K562 (cell line): ENCODE measurements at regions not wholly inside any gene's neighbourhood (a gene's known extent, or its start where the extent isn't known, plus 50 kb on each side); places are given as distances from the start of the nearest gene placed in this dataset.

Experiments used
- BHLHE40 ChIP-seq: IDR thresholded peaks from 2 replicates; pipeline ENCODE4 v1.6.1; 2011; ENCODE audit warnings: low read length, improper control_type of control experiment
- CBX2 ChIP-seq: fragments of 200-600 bp; sonication (generic); IDR thresholded peaks from one replicate; pipeline ENCODE4 v1.6.1; 2012; ENCODE audit warnings: mild to moderate bottlenecking, low read length, inconsistent platforms; ENCODE audit not compliant: insufficient read depth, poor library complexity, severe bottlenecking
- CTCFL ChIP-seq: IDR thresholded peaks from 2 replicates; pipeline ENCODE4 v1.6.1; 2011; ENCODE audit warnings: borderline replicate concordance, low read depth, mild to moderate bottlenecking, moderate library complexity, low read length; ENCODE audit not compliant: insufficient read depth, poor library complexity, severe bottlenecking
- CUX1 ChIP-seq: fragments of 200-800 bp; sonication (Bioruptor generic); IDR thresholded peaks from 2 replicates; pipeline ENCODE4 v1.6.1; 2016; ENCODE audit warnings: missing genetic modification characterization, missing compliant biosample characterization
- FOXM1 ChIP-seq, 2 experiments: fragments of 450-650 bp in 1 of 2; sonication (generic) in 1 of 2; formaldehyde crosslinking in 1 of 2; IDR thresholded peaks; 2 replicates each; pipeline versions ENCODE4 v1.6.1 to v1.9.0; 2017 to 2022; ENCODE audit warnings: low read depth in 2 of 2, mild to moderate bottlenecking in 2 of 2, missing genetic modification reagents in 1 of 2, moderate library complexity in 1 of 2
- HOMEZ ChIP-seq: fragments of 250-450 bp; sonication (Bioruptor Pico); IDR thresholded peaks from 2 replicates; pipeline ENCODE4 v1.4.0; 2020; ENCODE audit warnings: mild to moderate bottlenecking, moderate library complexity
- JUNB ChIP-seq: fragments of 450-650 bp; formaldehyde crosslinking; conservative IDR thresholded peaks from 2 replicates; pipeline ENCODE4 v1.4.0; 2020; ENCODE audit warnings: mild to moderate bottlenecking
- LEF1 ChIP-seq: fragments of 450-650 bp; IDR thresholded peaks from 2 replicates; pipeline ENCODE4 v1.6.1; 2016; ENCODE audit warnings: mild to moderate bottlenecking
- MCM7 ChIP-seq, 2 experiments: fragments of 450-650 bp; IDR thresholded peaks; 2 replicates each; pipeline ENCODE4 v1.6.1; 2016 to 2018
- NCOA2 ChIP-seq, 2 experiments: fragments of 450-650 bp; IDR thresholded peaks; 2 replicates each; pipeline ENCODE4 v1.6.1; 2018; ENCODE audit warnings: mild to moderate bottlenecking in 2 of 2, moderate library complexity in 1 of 2; ENCODE audit not compliant: partially characterized antibody in 2 of 2
- NR4A1 ChIP-seq, 2 experiments: fragments of 250-450 bp in 1 of 2; fragments of 450-650 bp in 1 of 2; sonication (Bioruptor Pico) in 1 of 2; IDR thresholded peaks; 2 replicates each; pipeline versions ENCODE4 v1.4.0 to v1.6.1; 2016 to 2020; ENCODE audit warnings: mild to moderate bottlenecking in 2 of 2, missing compliant biosample characterization in 1 of 2, missing genetic modification characterization in 1 of 2, moderate library complexity in 1 of 2
- POLR2H ChIP-seq: IDR thresholded peaks from 2 replicates; pipeline ENCODE4 v1.6.1; 2016; ENCODE audit warnings: missing genetic modification characterization, low read depth, mild to moderate bottlenecking, control low read depth, missing compliant biosample characterization, moderate library complexity
- PTBP1 ChIP-seq: fragments of 200-400 bp; formaldehyde crosslinking; IDR thresholded peaks from 2 replicates; pipeline ENCODE4 v1.6.1; 2017; ENCODE audit warnings: low read depth, low read length
- RBM22 ChIP-seq: fragments of 200-400 bp; formaldehyde crosslinking; IDR thresholded peaks from 2 replicates; pipeline ENCODE4 v1.6.1; 2018; ENCODE audit warnings: low read length, low read depth; ENCODE audit not compliant: poor library complexity, severe bottlenecking
- RFX5 ChIP-seq: IDR thresholded peaks from 2 replicates; pipeline ENCODE4 v1.6.1; 2011; ENCODE audit warnings: low read depth, mild to moderate bottlenecking, improper control_type of control experiment, low read length
- SOX6 ChIP-seq: fragments of 450-650 bp; IDR thresholded peaks from 2 replicates; pipeline ENCODE4 v1.6.1; 2014; ENCODE audit warnings: mild to moderate bottlenecking
- TGIF2 ChIP-seq: sonication (generic); formaldehyde crosslinking; IDR thresholded peaks from 2 replicates; pipeline ENCODE4 v1.8.1; 2022; ENCODE audit warnings: mild to moderate bottlenecking, missing genetic modification reagents, moderate library complexity
- ZFX ChIP-seq: sonication (generic); formaldehyde crosslinking; IDR thresholded peaks from 2 replicates; pipeline ENCODE4 v1.8.0; 2022; ENCODE audit warnings: mild to moderate bottlenecking, missing genetic modification reagents, moderate library complexity
- ZNF239 ChIP-seq: fragments of 250-450 bp; sonication (Bioruptor Pico); IDR thresholded peaks from 2 replicates; pipeline ENCODE4 v1.4.0; 2020; ENCODE audit warnings: mild to moderate bottlenecking

GRCh38 chr16:65975049-65975708 is 391.3 kb upstream of the CDH5 start (continued):
- no peak for TF ChIP-seq POLR2H (tag)
- TF ChIP-seq PTBP1, result no peak
- TF ChIP-seq JUNB (CRISPR knock-in tag), result peak; percentile 93
- TF ChIP-seq NR4A1 (CRISPR knock-in tag; IDR thresholded peaks at IDR 0.05), result no peak
- no peak; the same call in 1 of the 2 replicates for TF ChIP-seq NR4A1 (tag; IDR thresholded peaks at IDR 0.05)
- no peak for TF ChIP-seq CUX1 (CRISPR knock-in tag)
- TF ChIP-seq TGIF2 (CRISPR knock-in tag), result no peak
- no peak for TF ChIP-seq ZNF239 (CRISPR knock-in tag)
- TF ChIP-seq RBM22, result no peak
- TF ChIP-seq CBX2, result no peak
- no peak for TF ChIP-seq LEF1
- TF ChIP-seq NCOA2 (IDR thresholded peaks at IDR 0.05; ENCODE audit: partially characterized antibody in 2 of 2), result no peak
- TF ChIP-seq BHLHE40, result peak; percentile 57; the same call in 1 of the 2 replicates
- TF ChIP-seq SOX6, result peak; percentile 30; the same call in 1 of the 2 replicates
- peak in 1 of 2 experiments; percentile 100; a peak in 2 of 4 replicates for TF ChIP-seq MCM7 (IDR thresholded peaks at IDR 0.05)
- no peak for TF ChIP-seq FOXM1 (IDR thresholded peaks at IDR 0.05; ENCODE audit: low read depth)
- no peak for TF ChIP-seq FOXM1 (CRISPR knock-in tag; IDR thresholded peaks at IDR 0.05; ENCODE audit: low read depth)
- no peak for TF ChIP-seq ZFX (CRISPR knock-in tag)
- TF ChIP-seq RFX5, result no peak
- TF ChIP-seq HOMEZ (CRISPR knock-in tag), result no peak
- TF ChIP-seq CTCFL, result no peak
